ENCODE measurements at regions not wholly inside any gene's neighbourhood (a gene's known extent, or its start where the extent isn't known, plus 50 kb on each side); places are given as distances from the start of the nearest gene placed in this dataset.

GRCh38 chr5:158289967-158290366 is 431.0 kb upstream of the CLINT1 start:
- DNase-seq: no peak

GRCh38 chr5:158288272-158288657 is 429.3 kb upstream of the CLINT1 start:
- no peak for DNase-seq

GRCh38 chr5:158287643-158288271 is 428.8 kb upstream of the CLINT1 start:
- DNase-seq: no peak

- DNase-seq: no peak
Observed at GRCh38 chr5:158286827-158287226, 427.9 kb upstream of the CLINT1 start.

- DNase-seq: no peak
Observed at GRCh38 chr5:158285698-158286097, 426.8 kb upstream of the CLINT1 start.

GRCh38 chr5:158284242-158284641 is 425.3 kb upstream of the CLINT1 start:
- DNase-seq: no peak

- DNase-seq: no peak
Observed at GRCh38 chr5:158283397-158283796, 424.5 kb upstream of the CLINT1 start.

GRCh38 chr5:158278216-158278925 is 419.4 kb upstream of the CLINT1 start:
- no peak for DNase-seq

GRCh38 chr5:158277276-158277675 is 418.3 kb upstream of the CLINT1 start:
- DNase-seq: no peak

GRCh38 chr5:158276692-158277091 is 417.7 kb upstream of the CLINT1 start:
- DNase-seq: no peak

- no peak for DNase-seq
Observed at GRCh38 chr5:158275511-158275910, 416.6 kb upstream of the CLINT1 start.

GRCh38 chr5:158273035-158273434 is 414.1 kb upstream of the CLINT1 start:
- no peak for DNase-seq

GRCh38 chr5:158272409-158272808 is 413.5 kb upstream of the CLINT1 start:
- no peak for DNase-seq

- DNase-seq: no peak
Observed at GRCh38 chr5:158270996-158271554, 412.1 kb upstream of the CLINT1 start.

GRCh38 chr5:158268286-158268685 is 409.3 kb upstream of the CLINT1 start:
- DNase-seq: no peak

- no peak for DNase-seq
Observed at GRCh38 chr5:158267228-158267627, 408.3 kb upstream of the CLINT1 start.

- DNase-seq: no peak
Observed at GRCh38 chr5:158265931-158266700, 407.2 kb upstream of the CLINT1 start.

- DNase-seq: no peak
Observed at GRCh38 chr5:158265346-158265745, 406.4 kb upstream of the CLINT1 start.

GRCh38 chr5:158264264-158264663 is 405.3 kb upstream of the CLINT1 start:
- no peak for DNase-seq

GRCh38 chr5:158261674-158262367 is 402.9 kb upstream of the CLINT1 start:
- no peak for DNase-seq

GRCh38 chr5:158256096-158256495 is 397.2 kb upstream of the CLINT1 start:
- no peak for DNase-seq

- no peak for DNase-seq
Observed at GRCh38 chr5:158255609-158256008, 396.7 kb upstream of the CLINT1 start.

GRCh38 chr5:158246661-158247060 is 387.7 kb upstream of the CLINT1 start:
- DNase-seq: no peak
